ENCODE measurements at regions not wholly inside any gene's neighbourhood (a gene's known extent, or its start where the extent isn't known, plus 50 kb on each side); places are given as distances from the start of the nearest gene placed in this dataset.

- H3K27ac ChIP-seq, result no peak overlapping the region
- no peaks in the 10 kb centered on the region for H3K4me1 ChIP-seq
- no peaks in the 10 kb centered on the region for H3K27me3 ChIP-seq
- H3K36me3 ChIP-seq, result no peaks in the 10 kb centered on the region
- intact Hi-C loops (cut with DNase I), result no loop called here
- no peak overlapping the region for H3K4me3 ChIP-seq
- no peak for TF ChIP-seq POLR2A (IDR thresholded peaks at IDR 0.05)
- no peak for TF ChIP-seq CTCF (IDR thresholded peaks at IDR 0.05)
- TF ChIP-seq POLR2AphosphoS5 (IDR thresholded peaks at IDR 0.05; ENCODE audit: insufficient read depth in 1 of 2, low read depth in 1 of 2), result no peak
- DNase-seq (ENCODE audit: extremely low spot score in 2 of 2), result no peak
- H3K9me3 ChIP-seq, result no peaks in the 10 kb centered on the region
Measured at GRCh38 chr2:221270806-221271205, 301.3 kb downstream of the EPHA4 start.

GRCh38 chr2:221272729-221273128 is 299.4 kb downstream of the EPHA4 start:
- no peak overlapping the region for H3K27ac ChIP-seq
- intact Hi-C loops (cut with DNase I), result no loop called here
- no peaks in the 10 kb centered on the region for H3K36me3 ChIP-seq
- H3K4me3 ChIP-seq, result no peak overlapping the region
- H3K27me3 ChIP-seq, result no peaks in the 10 kb centered on the region
- TF ChIP-seq CTCF (IDR thresholded peaks at IDR 0.05) (no peak), POLR2AphosphoS5 (IDR thresholded peaks at IDR 0.05; ENCODE audit: insufficient read depth in 1 of 2, low read depth in 1 of 2) (no peak)
- H3K9me3 ChIP-seq, result no peaks in the 10 kb centered on the region
- H3K4me1 ChIP-seq, result no peaks in the 10 kb centered on the region
- DNase-seq (ENCODE audit: extremely low spot score in 2 of 2), result no peak

- Histone ChIP-seq H3K27ac (no peak overlapping the region), H3K4me3 (no peak overlapping the region), H3K36me3 (no peaks in the 10 kb centered on the region), H3K27me3 (no peaks in the 10 kb centered on the region), H3K4me1 (no peaks in the 10 kb centered on the region), H3K9me3 (no peaks in the 10 kb centered on the region)
- DNase-seq (ENCODE audit: extremely low spot score in 2 of 2), result no peak
- TF ChIP-seq POLR2AphosphoS5 (IDR thresholded peaks at IDR 0.05; ENCODE audit: insufficient read depth in 1 of 2, low read depth in 1 of 2), result no peak
- TF ChIP-seq CTCF (IDR thresholded peaks at IDR 0.05), result no peak
- no peak for TF ChIP-seq POLR2A (IDR thresholded peaks at IDR 0.05)
- intact Hi-C loops (cut with DNase I), result no loop called here
Measured at GRCh38 chr2:221276033-221276432, 296.1 kb downstream of the EPHA4 start.

- no peak for TF ChIP-seq POLR2AphosphoS5 (IDR thresholded peaks at IDR 0.05; ENCODE audit: insufficient read depth in 1 of 2, low read depth in 1 of 2)
- no peak for TF ChIP-seq CTCF (IDR thresholded peaks at IDR 0.05)
- no peak for TF ChIP-seq POLR2A (IDR thresholded peaks at IDR 0.05)
- Histone ChIP-seq H3K4me3 (no peak overlapping the region), H3K27ac (no peak overlapping the region), H3K36me3 (no peaks in the 10 kb centered on the region), H3K4me1 (no peaks in the 10 kb centered on the region), H3K9me3 (no peaks in the 10 kb centered on the region), H3K27me3 (no peaks in the 10 kb centered on the region)
- intact Hi-C loops (cut with DNase I), result no loop called here
- DNase-seq (ENCODE audit: extremely low spot score in 2 of 2), result no peak
Measured at GRCh38 chr2:221276601-221277000, 295.5 kb downstream of the EPHA4 start.

GRCh38 chr2:221282386-221282785 is 289.7 kb downstream of the EPHA4 start:
- Histone ChIP-seq H3K27me3 (no peaks in the 10 kb centered on the region), H3K4me3 (no peak overlapping the region), H3K9me3 (no peaks in the 10 kb centered on the region), H3K27ac (no peak overlapping the region), H3K4me1 (no peaks in the 10 kb centered on the region), H3K36me3 (no peaks in the 10 kb centered on the region)
- DNase-seq (ENCODE audit: extremely low spot score in 2 of 2), result no peak
- TF ChIP-seq POLR2A (IDR thresholded peaks at IDR 0.05), result no peak
- TF ChIP-seq CTCF (IDR thresholded peaks at IDR 0.05), result no peak
- TF ChIP-seq POLR2AphosphoS5 (IDR thresholded peaks at IDR 0.05; ENCODE audit: insufficient read depth in 1 of 2, low read depth in 1 of 2), result no peak
- intact Hi-C loops (cut with DNase I), result no loop called here
